OCI-LY3 (cell line): ENCODE measurements at regions not wholly inside any gene's neighbourhood (a gene's known extent, or its start where the extent isn't known, plus 50 kb on each side); places are given as distances from the start of the nearest gene placed in this dataset.

Experiments
- EZH2phosphoT487 ChIP-seq: fragments of 200-600 bp; shearing (Covaris generic); IDR thresholded peaks from 2 replicates; pipeline ENCODE4 v1.6.1; 2018; ENCODE audit warnings: antibody characterized with exemption, mixed run types, low read depth
- TF ChIP-seq, protein P1 (sequence below): fragments of 200-600, 300-600 bp; sonication (generic); IDR thresholded peaks from 2 replicates; pipeline ENCODE4 v1.5.1; 2014; ENCODE audit warnings: antibody characterized with exemption, low read length, low read depth

DNA sequence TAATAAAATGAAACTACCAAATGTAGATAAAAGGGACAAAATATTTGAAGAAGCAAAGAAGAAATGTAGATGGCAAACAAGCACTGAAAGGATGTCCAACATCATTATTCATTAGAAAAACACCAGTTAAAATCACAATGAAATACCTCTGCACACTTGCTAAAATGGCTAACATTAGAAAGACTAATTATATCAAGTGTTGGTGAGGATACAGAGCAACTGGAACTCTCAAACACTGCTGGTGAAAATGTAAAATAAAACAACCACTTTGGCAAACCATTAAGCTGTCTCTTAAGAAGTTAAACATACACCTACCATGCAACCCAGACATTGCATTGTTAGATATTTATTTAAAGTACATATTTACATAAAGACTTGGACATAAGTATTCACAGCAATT is 138.6 kb upstream of the FGGY start:
- TF ChIP-seq, protein P1, sequence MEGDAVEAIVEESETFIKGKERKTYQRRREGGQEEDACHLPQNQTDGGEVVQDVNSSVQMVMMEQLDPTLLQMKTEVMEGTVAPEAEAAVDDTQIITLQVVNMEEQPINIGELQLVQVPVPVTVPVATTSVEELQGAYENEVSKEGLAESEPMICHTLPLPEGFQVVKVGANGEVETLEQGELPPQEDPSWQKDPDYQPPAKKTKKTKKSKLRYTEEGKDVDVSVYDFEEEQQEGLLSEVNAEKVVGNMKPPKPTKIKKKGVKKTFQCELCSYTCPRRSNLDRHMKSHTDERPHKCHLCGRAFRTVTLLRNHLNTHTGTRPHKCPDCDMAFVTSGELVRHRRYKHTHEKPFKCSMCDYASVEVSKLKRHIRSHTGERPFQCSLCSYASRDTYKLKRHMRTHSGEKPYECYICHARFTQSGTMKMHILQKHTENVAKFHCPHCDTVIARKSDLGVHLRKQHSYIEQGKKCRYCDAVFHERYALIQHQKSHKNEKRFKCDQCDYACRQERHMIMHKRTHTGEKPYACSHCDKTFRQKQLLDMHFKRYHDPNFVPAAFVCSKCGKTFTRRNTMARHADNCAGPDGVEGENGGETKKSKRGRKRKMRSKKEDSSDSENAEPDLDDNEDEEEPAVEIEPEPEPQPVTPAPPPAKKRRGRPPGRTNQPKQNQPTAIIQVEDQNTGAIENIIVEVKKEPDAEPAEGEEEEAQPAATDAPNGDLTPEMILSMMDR = no peak
- TF ChIP-seq EZH2phosphoT487 = no peak
